OCI-LY3 (cell line): ENCODE measurements at regions not wholly inside any gene's neighbourhood (a gene's known extent, or its start where the extent isn't known, plus 50 kb on each side); places are given as distances from the start of the nearest gene placed in this dataset.

ENCODE experiments used
- CTCF ChIP-seq: fragments of 200-600, 300-600 bp; sonication (generic); IDR thresholded peaks from 2 replicates; pipeline ENCODE4 v1.5.1; 2014; ENCODE audit warnings: antibody characterized with exemption, low read length, low read depth
- EZH2phosphoT487 ChIP-seq: fragments of 200-600 bp; shearing (Covaris generic); IDR thresholded peaks from 2 replicates; pipeline ENCODE4 v1.6.1; 2018; ENCODE audit warnings: antibody characterized with exemption, mixed run types, low read depth

- TF ChIP-seq CTCF (no peak), EZH2phosphoT487 (no peak)
Measured at GRCh38 chr1:219773775-219774174, 154.6 kb downstream of the SLC30A10 start.
